ENCODE measurements at regions not wholly inside any gene's neighbourhood (a gene's known extent, or its start where the extent isn't known, plus 50 kb on each side); places are given as distances from the start of the nearest gene placed in this dataset.
"Not testable (repeated sequence)": the region's sequence is repeated elsewhere in the genome, so short reads cannot be mapped to it uniquely, and the experiment has no call there.

DNA sequence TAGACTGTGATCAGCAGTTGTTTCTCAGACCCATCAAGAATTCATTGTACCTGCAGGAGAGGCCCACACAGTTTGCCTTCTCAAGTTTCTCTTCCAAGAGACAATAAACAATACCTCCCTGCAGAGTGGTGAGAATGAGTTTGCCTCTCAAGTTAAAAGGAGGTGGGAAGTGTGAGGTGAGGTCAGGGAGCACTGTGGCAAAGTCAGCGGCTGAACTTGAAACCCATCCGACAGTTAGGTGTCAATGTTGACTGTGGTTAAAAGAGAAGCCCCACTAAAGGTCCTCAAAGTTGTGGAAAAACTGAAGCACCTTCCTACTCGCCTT lies 72.9 kb upstream of the TSC22D1 start:
- DNase-seq (ENCODE audit: low read depth), result no peak
- H3K4me3 ChIP-seq (ENCODE audit: low read depth, low read length), result no peak overlapping the region
- no peak for TF ChIP-seq CTCF (conservative IDR thresholded peaks at IDR 0.05; ENCODE audit: low read depth, low read length)

DNA sequence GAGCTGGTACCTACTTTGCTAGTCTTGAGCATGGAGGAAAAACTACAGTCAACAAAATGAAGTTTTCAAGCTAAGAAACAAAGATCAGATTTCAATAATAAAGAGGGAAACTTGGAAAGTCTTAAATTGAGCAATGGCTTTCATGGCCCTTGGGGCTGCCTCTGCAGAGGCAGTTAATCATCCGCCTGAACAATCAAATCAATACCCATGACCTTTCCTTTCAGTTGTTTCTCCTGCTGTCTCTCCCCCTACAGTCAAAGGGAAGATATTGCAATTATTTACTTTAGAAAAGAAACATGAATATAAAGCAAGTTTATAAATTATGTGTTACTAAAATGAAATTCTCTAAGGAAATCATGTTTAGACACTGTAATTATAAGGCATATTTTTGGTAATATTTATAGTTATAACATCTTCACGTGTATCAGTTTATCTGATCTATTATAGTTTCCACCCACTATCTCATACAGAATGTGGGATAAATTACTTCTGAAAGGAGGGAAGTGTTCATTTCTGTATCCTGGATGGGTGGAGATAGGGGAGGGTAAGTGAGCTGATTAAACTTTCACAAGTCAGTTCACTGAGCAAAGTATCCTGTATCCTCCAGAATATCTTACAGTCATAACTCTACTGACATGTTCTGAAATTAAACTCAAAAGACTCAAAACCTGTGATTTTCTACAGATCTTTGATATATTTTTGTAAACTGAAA lies 72.4 kb upstream of the TSC22D1 start:
- DNase-seq (ENCODE audit: low read depth), result peak; percentile 56
- H3K4me3 ChIP-seq (ENCODE audit: low read depth, low read length), result no peak overlapping the region
- TF ChIP-seq CTCF (conservative IDR thresholded peaks at IDR 0.05; ENCODE audit: low read depth, low read length), result peak; percentile 56

DNA sequence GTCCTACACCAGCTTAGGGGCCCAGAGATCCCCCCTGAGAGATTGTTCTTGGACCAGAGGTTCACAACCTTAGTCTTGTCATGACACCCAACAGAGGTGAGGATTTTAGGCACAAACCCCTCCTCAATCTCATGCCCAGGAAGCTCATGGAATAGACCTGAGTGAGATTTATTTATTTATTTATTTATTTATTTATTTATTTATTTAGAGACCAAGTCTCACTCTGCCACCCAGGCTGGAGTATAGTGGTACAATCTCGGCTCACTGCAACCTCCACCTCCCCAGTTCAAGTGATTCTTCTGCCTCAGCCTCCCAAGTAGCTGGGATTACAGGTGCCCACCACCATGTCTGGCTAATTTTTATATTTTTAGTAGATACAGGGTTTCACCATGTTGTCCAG lies 71.4 kb upstream of the TSC22D1 start:
- H3K4me3 ChIP-seq (ENCODE audit: low read depth, low read length); DNase-seq (ENCODE audit: low read depth): not testable (repeated sequence)

DNA sequence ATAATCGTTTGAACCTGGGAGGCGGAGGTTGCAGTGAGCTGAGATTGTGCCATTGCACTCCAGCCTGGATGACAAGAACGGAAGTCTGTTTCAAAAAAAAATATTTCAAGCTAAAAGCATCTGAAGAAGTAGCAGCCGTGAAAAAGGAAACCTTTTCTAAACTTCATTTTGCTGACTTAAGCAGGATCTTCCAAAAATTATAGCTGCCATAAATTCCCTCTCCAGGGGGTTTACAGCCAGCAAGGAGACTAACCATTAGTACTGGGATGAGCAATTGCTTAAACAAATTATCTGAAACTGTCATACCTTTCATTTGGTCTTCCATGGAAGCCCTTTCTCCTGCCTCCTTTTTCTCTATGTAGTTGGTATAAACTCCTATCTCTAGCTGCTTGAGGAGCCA lies 69.9 kb upstream of the TSC22D1 start:
- DNase-seq (ENCODE audit: low read depth), result no peak
- H3K4me3 ChIP-seq (ENCODE audit: low read depth, low read length), result no peak overlapping the region
- TF ChIP-seq CTCF (conservative IDR thresholded peaks at IDR 0.05; ENCODE audit: low read depth, low read length), result no peak

DNA sequence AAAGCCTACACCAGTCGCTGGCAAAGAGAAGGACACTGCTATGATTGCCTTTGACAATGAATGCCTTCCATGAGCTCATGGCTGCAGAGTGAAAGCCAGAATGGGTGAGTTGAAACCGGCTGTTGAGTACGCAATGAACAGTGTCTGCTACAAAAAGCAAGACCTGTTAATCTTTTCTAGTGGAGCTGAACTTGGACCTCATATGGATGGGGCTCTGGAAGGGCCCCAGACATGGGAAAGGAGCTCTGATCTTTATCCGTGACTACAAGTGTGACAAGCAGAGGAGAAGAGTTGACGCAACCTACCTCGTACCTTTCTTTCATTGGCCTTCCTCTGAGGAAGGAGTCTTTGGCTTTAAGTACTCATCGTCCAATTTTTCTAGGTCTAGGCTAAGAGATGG lies 67.1 kb upstream of the TSC22D1 start:
- DNase-seq (ENCODE audit: low read depth), result no peak
- no peak overlapping the region for H3K4me3 ChIP-seq (ENCODE audit: low read depth, low read length)
- no peak for TF ChIP-seq CTCF (conservative IDR thresholded peaks at IDR 0.05; ENCODE audit: low read depth, low read length)

- no peak for TF ChIP-seq CTCF (conservative IDR thresholded peaks at IDR 0.05; ENCODE audit: low read depth, low read length)
- DNase-seq (ENCODE audit: low read depth), result no peak
- H3K4me3 ChIP-seq (ENCODE audit: low read depth, low read length), result no peak overlapping the region
Observed at GRCh38 chr13:44637581-44637980, 61.5 kb upstream of the TSC22D1 start.

- no peak for TF ChIP-seq CTCF (conservative IDR thresholded peaks at IDR 0.05; ENCODE audit: low read depth, low read length)
- no peak for DNase-seq (ENCODE audit: low read depth)
- no peak overlapping the region for H3K4me3 ChIP-seq (ENCODE audit: low read depth, low read length)
Observed at GRCh38 chr13:44629465-44630183, 53.5 kb upstream of the TSC22D1 start.

GRCh38 chr13:44628826-44629225 lies 52.7 kb upstream of the TSC22D1 start:
- H3K4me3 ChIP-seq (ENCODE audit: low read depth, low read length); DNase-seq (ENCODE audit: low read depth): not testable (repeated sequence)
